HG03045 (cell line): ENCODE measurements at regions not wholly inside any gene's neighbourhood (a gene's known extent, or its start where the extent isn't known, plus 50 kb on each side); places are given as distances from the start of the nearest gene placed in this dataset.

Experiments used
- ATAC-seq: cut with Tn5 transposase; IDR thresholded peaks from one replicate; pipeline ENCODE4 v1.9.1; 2021; ENCODE audit warnings: mild to moderate bottlenecking, moderate library complexity; ENCODE audit not compliant: unreplicated experiment

- no peak for ATAC-seq
Observed at GRCh38 chr12:34391771-34392581, 369.7 kb downstream of the ALG10 start.

- ATAC-seq, result no peak
Observed at GRCh38 chr12:34392741-34393085, 370.4 kb downstream of the ALG10 start.

- ATAC-seq, result no peak
Observed at GRCh38 chr12:34393086-34393820, 371.0 kb downstream of the ALG10 start.

- ATAC-seq, result no peak
Observed at GRCh38 chr12:34393821-34394150, 371.5 kb downstream of the ALG10 start.

GRCh38 chr12:34394211-34395055 is 372.1 kb downstream of the ALG10 start:
- ATAC-seq, result no peak

- no peak for ATAC-seq
Observed at GRCh38 chr12:34395056-34396005, 373.0 kb downstream of the ALG10 start.

GRCh38 chr12:34396006-34396860 is 373.9 kb downstream of the ALG10 start:
- ATAC-seq, result no peak

GRCh38 chr12:34396861-34397590 is 374.7 kb downstream of the ALG10 start:
- ATAC-seq, result no peak

GRCh38 chr12:34397591-34398365 is 375.5 kb downstream of the ALG10 start:
- no peak for ATAC-seq

- ATAC-seq, result no peak
Observed at GRCh38 chr12:34398366-34398705, 376.0 kb downstream of the ALG10 start.

- ATAC-seq, result no peak
Observed at GRCh38 chr12:34398706-34399630, 376.7 kb downstream of the ALG10 start.

- ATAC-seq, result no peak
Observed at GRCh38 chr12:34399631-34400410, 377.5 kb downstream of the ALG10 start.

- ATAC-seq, result no peak
Observed at GRCh38 chr12:34400411-34400881, 378.1 kb downstream of the ALG10 start.

GRCh38 chr12:34400986-34401658 is 378.8 kb downstream of the ALG10 start:
- ATAC-seq, result no peak

GRCh38 chr12:34401659-34402227 is 379.4 kb downstream of the ALG10 start:
- ATAC-seq, result no peak
